Body of pancreas (tissue), 4 donors: ENCODE measurements at regions not wholly inside any gene's neighbourhood (a gene's known extent, or its start where the extent isn't known, plus 50 kb on each side); places are given as distances from the start of the nearest gene placed in this dataset.

Experiments used
- POLR2A ChIP-seq, 3 donors: fragments of 450-650 bp; IDR thresholded peaks; one replicate each; pipeline ENCODE4 v1.6.1; 2016; ENCODE audit warnings: antibody characterized with exemption in 3 of 3, mild to moderate bottlenecking in 2 of 3
- TF ChIP-seq, protein P1 (sequence below), 7 experiments: fragments of 450-650 bp in 4 of 7; fragments of 200-600 bp in 3 of 7; sonication (generic) in 3 of 7; IDR thresholded peaks; one replicate each; pipeline ENCODE4 v1.5.1; 2016 to 2019; ENCODE audit warnings: antibody characterized with exemption in 7 of 7

DNA sequence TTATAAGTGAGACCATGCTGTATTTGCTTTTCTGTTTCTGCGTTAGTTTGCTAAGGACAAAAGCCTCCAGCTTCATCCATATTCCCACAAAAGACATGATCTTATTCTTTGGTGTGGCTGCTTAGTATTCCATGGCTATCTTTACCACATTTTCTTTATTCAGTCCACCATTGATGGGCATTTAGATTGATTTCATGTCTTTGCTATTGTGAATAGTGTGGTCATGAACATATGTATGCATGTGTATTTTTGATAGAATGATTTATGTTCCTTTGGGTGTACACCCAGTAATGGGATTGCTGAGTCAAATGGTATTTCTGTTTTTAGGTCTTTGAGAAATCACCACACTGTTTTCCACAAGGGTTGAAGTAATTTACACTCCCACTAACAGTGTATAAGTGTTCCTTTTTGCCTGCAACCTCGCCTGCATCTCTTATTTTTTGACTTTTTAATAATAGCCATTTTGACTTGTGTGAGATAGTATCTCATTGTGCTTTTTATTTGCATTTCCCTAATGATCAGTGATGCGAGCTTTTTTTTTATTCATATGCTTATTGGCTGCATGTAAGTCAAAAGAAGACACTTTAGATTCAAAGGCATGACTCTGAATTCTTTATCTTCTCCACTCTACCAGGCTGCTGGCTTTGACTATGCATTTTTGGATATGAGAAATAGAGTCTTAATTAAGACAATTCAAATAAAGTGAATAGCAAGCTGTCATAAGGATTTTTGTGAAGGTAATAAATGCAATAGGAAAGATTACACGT lies 183.3 kb upstream of the SYNPR start:
- TF ChIP-seq POLR2A (IDR thresholded peaks at IDR 0.05), result no peak
- TF ChIP-seq, protein P1, sequence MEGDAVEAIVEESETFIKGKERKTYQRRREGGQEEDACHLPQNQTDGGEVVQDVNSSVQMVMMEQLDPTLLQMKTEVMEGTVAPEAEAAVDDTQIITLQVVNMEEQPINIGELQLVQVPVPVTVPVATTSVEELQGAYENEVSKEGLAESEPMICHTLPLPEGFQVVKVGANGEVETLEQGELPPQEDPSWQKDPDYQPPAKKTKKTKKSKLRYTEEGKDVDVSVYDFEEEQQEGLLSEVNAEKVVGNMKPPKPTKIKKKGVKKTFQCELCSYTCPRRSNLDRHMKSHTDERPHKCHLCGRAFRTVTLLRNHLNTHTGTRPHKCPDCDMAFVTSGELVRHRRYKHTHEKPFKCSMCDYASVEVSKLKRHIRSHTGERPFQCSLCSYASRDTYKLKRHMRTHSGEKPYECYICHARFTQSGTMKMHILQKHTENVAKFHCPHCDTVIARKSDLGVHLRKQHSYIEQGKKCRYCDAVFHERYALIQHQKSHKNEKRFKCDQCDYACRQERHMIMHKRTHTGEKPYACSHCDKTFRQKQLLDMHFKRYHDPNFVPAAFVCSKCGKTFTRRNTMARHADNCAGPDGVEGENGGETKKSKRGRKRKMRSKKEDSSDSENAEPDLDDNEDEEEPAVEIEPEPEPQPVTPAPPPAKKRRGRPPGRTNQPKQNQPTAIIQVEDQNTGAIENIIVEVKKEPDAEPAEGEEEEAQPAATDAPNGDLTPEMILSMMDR (IDR thresholded peaks at IDR 0.05), result no peak
